BJ (cell line): ENCODE measurements at regions not wholly inside any gene's neighbourhood (a gene's known extent, or its start where the extent isn't known, plus 50 kb on each side); places are given as distances from the start of the nearest gene placed in this dataset.

Experiments used
- CTCF ChIA-PET: fragments of 350-600 bp; formaldehyde crosslinking; extraction: SDS; loops from one replicate; lab custom pipeline; 2021; ENCODE audit warnings: antibody characterized with exemption, inconsistent platforms; lab: Yijun Ruan, JAX
- POLR2A ChIA-PET: fragments of 300-600 bp; sonication (Branson Sonifier 250); formaldehyde crosslinking; extraction: SDS; loops from one replicate; lab custom pipeline; 2021; ENCODE audit warnings: antibody characterized with exemption; lab: Charles Lee
- DNase-seq: peaks from one replicate; pipeline ENCODE4 v3.0.0-alpha.2; 2011; ENCODE audit warnings: low read depth
- H3K27me3 ChIP-seq: 2 replicates; pipeline ENCODE4 v1.6.0; 2011; ENCODE audit warnings: low read length; ENCODE audit not compliant: control insufficient read depth, insufficient read depth
- H3K36me3 ChIP-seq: 2 replicates; pipeline ENCODE4 v1.5.1; 2011; ENCODE audit warnings: low read length; ENCODE audit not compliant: control insufficient read depth, insufficient read depth
- H3K4me3 ChIP-seq: 2 replicates; pipeline ENCODE4 v1.5.1; 2011; ENCODE audit warnings: low read depth, mild to moderate bottlenecking, control low read depth, low read length
- CTCF ChIP-seq: IDR thresholded peaks from 2 replicates; pipeline ENCODE4 v1.5.1; 2011; ENCODE audit warnings: low read depth, mild to moderate bottlenecking, control low read depth, inconsistent platforms, low read length, moderate library complexity; ENCODE audit not compliant: insufficient read depth

- H3K27me3 ChIP-seq, result no peaks in the 10 kb centered on the region
- TF ChIP-seq CTCF, result no peak
- no peak overlapping the region for H3K4me3 ChIP-seq
- CTCF ChIA-PET, result no interaction called here
- DNase-seq, result no peak
- no peaks in the 10 kb centered on the region for H3K36me3 ChIP-seq
- POLR2A ChIA-PET, result no interaction called here
Observed at GRCh38 chr11:93032580-93032979, 63.1 kb downstream of the MTNR1B start.

GRCh38 chr11:93033093-93033492, 63.6 kb downstream of the MTNR1B start:
- Histone ChIP-seq H3K36me3 (no peaks in the 10 kb centered on the region), H3K27me3 (no peaks in the 10 kb centered on the region), H3K4me3 (no peak overlapping the region)
- ChIA-PET POLR2A (no interaction called here), CTCF (interaction anchor here (1.3 to 1.6 kb wide), 2 partner anchors 70 to 91 kb away, joined by 3 to 8 read pairs; no protein-coding TSS in a partner anchor)
- TF ChIP-seq CTCF, result no peak
- DNase-seq, result no peak

- TF ChIP-seq CTCF, result no peak
- CTCF ChIA-PET, result interaction anchor here (1.3 to 1.6 kb wide), 2 partner anchors 71 to 92 kb away, joined by 3 to 8 read pairs; no protein-coding TSS in a partner anchor
- no peaks in the 10 kb centered on the region for H3K27me3 ChIP-seq
- no peak for DNase-seq
- H3K36me3 ChIP-seq, result no peaks in the 10 kb centered on the region
- H3K4me3 ChIP-seq, result no peak overlapping the region
- POLR2A ChIA-PET, result no interaction called here
Observed at GRCh38 chr11:93034031-93034722, 64.7 kb downstream of the MTNR1B start.

GRCh38 chr11:93034723-93035039, 65.2 kb downstream of the MTNR1B start:
- TF ChIP-seq CTCF, result no peak
- no peak for DNase-seq
- ChIA-PET POLR2A (no interaction called here), CTCF (no interaction called here)
- H3K27me3 ChIP-seq, result no peaks in the 10 kb centered on the region
- no peak overlapping the region for H3K4me3 ChIP-seq
- no peaks in the 10 kb centered on the region for H3K36me3 ChIP-seq

GRCh38 chr11:93038521-93038920, 69.1 kb downstream of the MTNR1B start:
- H3K4me3 ChIP-seq, result no peak overlapping the region
- DNase-seq, result no peak
- H3K36me3 ChIP-seq, result no peaks in the 10 kb centered on the region
- H3K27me3 ChIP-seq, result no peaks in the 10 kb centered on the region
- no peak for TF ChIP-seq CTCF
- POLR2A ChIA-PET, result no interaction called here
- CTCF ChIA-PET, result interaction anchor here (1.0 kb wide), 1 partner anchor 97 kb away, joined by 3 read pairs; no protein-coding TSS in a partner anchor
